GM18870 (cell line): ENCODE measurements at regions not wholly inside any gene's neighbourhood (a gene's known extent, or its start where the extent isn't known, plus 50 kb on each side); places are given as distances from the start of the nearest gene placed in this dataset.

Experiments used
- ATAC-seq: cut with Tn5 transposase; IDR thresholded peaks from one replicate; pipeline ENCODE4 v1.9.1; 2021; ENCODE audit warnings: moderate library complexity; ENCODE audit not compliant: unreplicated experiment

DNA sequence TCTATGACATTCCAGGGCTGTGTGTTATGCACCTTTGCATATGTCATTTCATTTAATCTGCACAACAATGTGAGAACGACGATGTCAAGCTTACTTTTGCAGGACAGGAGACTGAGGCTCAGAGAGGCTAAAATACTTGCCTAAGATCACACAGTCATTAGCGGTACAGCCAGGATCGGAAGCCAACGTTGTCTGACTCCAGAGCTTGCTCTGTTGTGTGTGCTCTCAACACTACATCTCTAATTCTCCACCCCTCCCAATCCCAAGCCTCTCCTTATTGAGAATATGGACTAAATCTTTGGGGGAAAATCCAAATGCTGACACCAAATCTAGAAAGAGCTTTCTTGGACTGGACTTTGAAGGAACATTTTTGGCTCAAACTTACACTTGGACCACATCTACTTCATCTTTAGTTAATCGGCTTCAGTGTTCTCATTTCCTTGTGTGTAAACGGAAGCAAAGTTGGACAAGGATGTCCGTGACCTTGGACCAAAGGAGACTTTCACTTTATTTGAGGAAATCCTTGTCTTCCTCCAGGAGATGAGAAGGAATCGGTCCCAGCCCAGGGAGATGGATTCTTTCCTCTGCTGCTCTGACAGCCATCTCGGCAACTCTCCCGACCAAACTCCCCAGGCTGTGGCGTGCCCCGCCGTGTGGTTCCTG lies 242.4 kb downstream of the LPIN1 start:
- ATAC-seq, result no peak

- no peak for ATAC-seq
Observed at GRCh38 chr2:11989354-11989703, 242.9 kb downstream of the LPIN1 start.

GRCh38 chr2:11990576-11990975 lies 244.1 kb downstream of the LPIN1 start:
- no peak for ATAC-seq

GRCh38 chr2:11993749-11994148 lies 247.3 kb downstream of the LPIN1 start:
- ATAC-seq, result no peak

- no peak for ATAC-seq
Observed at GRCh38 chr2:11995456-11995855, 249.0 kb downstream of the LPIN1 start.

DNA sequence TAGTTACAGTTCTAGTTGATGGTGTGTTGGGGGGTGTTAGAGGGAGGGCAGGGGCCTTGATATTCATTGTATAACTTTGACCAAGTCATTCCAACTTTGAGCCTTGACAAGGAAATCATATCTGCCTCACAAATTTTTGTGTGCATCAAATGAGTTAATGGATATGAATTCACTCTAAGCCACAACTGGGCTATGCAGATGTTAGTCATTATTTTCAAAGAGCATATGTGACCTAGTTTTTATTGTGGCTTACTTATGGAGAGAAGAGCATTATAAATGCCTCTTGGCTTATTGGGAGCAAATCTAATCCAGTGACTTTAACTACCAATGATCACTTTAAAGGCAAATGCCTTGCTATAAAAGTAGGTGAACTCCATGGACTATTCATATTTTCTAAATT lies 250.2 kb downstream of the LPIN1 start:
- no peak for ATAC-seq

GRCh38 chr2:11997142-11997541 lies 250.7 kb downstream of the LPIN1 start:
- ATAC-seq, result no peak

DNA sequence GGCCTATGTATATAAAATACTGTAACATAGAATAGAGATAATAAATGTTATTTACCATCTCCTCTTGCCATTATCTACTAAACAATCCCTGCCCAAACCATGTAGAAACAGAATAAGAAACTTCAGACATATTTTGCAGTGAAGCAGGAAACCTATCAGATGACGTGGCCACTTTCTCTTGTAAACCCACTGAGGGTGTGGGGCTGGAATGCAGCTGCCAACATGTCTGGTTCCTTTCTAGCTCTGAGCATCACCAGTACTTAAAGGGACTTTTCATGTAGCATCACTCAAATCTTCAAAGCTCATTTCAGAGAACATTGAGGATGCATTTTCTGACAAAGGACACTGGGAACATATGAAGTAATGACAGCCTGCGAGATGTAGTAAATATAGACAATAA lies 251.8 kb downstream of the LPIN1 start:
- ATAC-seq, result no peak

DNA sequence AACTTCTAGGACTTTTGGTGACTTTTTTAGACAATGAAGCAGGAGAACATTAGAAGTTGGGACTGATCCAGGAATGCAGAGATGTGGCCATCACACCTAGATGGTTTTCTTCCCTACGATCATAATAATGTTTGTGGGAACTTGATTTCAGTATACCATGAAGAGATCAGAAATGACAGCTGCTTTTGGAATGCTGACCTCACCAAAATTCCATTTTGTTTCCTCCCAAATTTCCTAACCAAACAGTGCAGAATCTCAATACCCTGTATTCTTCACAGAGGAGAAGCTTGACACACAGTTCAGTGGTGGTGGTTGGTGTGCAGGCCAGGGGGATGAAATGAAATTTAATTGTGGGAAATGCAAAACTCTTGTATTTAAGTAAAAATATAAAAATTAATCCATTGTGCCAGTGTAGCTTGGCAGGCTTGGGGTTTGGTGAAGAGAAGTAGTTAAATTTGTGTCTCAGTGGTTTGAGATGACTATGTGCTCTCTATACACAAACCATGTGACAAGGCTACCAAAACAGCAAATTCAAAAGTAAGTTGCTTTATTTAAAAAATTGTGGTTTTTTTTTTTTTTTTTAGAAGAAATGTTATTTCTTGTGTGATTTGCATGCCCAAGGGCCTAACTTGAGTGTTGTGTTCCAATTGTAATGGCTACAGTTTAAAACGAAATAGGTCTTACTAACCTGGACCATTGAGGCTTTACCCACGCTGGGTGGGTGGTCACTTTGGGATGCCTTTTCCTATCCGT lies 252.4 kb downstream of the LPIN1 start:
- no peak for ATAC-seq

GRCh38 chr2:12001621-12002020 lies 255.2 kb downstream of the LPIN1 start:
- ATAC-seq, result no peak

DNA sequence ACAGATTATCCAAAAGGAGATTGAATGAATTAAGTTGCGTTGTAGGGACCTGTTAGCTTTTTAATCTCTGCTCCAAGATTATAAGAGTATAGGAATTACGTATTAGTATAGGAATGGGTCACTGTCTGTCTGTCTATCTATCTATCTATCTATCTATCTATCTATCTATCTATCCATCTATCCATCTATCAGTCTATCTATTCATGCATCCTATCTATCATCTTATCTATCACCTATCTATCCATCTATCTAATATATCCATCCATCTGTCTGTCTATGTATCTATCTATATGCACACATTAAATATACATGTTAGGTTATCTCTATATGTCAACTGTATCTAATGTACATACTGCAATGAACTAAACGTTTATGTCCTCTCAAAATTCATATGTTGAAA lies 255.8 kb downstream of the LPIN1 start:
- ATAC-seq, result no peak

GRCh38 chr2:12004713-12005112 lies 258.3 kb downstream of the LPIN1 start:
- ATAC-seq, result no peak

- ATAC-seq, result peak; percentile 90
Observed at GRCh38 chr2:12005886-12006681, 259.7 kb downstream of the LPIN1 start.

DNA sequence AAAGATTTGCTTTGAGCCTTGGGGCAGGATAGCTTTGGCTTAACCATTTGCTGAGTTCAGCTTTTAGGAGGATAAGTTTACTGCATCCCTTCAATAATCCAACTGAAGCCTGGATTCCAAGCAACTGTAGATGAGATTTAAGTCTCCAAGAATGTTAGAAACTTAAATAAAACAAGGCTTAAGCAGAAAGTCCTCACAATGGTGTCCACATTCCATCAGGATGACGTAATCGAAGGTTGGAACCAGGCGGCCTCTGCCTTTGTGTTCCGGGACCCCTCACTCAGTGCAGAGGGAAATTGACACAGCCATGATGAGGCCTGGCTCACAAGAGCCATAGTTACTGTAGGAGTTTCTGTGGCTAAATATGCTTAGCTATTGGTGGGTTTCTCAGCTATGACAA lies 260.4 kb downstream of the LPIN1 start:
- ATAC-seq, result no peak

DNA sequence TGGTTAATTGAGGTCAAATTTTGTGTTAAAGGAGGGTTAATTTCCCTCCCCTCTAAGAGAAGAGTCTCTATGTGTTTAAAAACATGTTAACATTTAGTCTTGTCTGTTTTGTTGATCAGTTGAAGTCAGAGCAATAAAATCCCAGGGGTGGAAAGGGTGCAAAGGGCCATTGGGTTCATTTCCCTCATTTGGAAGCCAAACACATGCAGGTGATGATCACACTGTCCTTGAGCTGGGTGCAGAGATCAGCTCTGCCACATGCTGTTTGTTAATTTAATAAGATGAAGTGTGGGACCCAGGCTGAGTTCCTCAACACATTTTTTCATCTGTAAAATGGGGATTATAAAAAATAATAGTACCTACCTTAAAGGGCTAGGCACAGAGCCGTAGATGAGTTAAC lies 260.9 kb downstream of the LPIN1 start:
- ATAC-seq, result no peak

- ATAC-seq, result peak; percentile 75
Observed at GRCh38 chr2:12008425-12009061, 262.1 kb downstream of the LPIN1 start.

GRCh38 chr2:12009323-12009905 lies 263.0 kb downstream of the LPIN1 start:
- ATAC-seq, result no peak

- no peak for ATAC-seq
Observed at GRCh38 chr2:12010059-12010458, 263.6 kb downstream of the LPIN1 start.

- ATAC-seq, result no peak
Observed at GRCh38 chr2:12010779-12011178, 264.3 kb downstream of the LPIN1 start.

DNA sequence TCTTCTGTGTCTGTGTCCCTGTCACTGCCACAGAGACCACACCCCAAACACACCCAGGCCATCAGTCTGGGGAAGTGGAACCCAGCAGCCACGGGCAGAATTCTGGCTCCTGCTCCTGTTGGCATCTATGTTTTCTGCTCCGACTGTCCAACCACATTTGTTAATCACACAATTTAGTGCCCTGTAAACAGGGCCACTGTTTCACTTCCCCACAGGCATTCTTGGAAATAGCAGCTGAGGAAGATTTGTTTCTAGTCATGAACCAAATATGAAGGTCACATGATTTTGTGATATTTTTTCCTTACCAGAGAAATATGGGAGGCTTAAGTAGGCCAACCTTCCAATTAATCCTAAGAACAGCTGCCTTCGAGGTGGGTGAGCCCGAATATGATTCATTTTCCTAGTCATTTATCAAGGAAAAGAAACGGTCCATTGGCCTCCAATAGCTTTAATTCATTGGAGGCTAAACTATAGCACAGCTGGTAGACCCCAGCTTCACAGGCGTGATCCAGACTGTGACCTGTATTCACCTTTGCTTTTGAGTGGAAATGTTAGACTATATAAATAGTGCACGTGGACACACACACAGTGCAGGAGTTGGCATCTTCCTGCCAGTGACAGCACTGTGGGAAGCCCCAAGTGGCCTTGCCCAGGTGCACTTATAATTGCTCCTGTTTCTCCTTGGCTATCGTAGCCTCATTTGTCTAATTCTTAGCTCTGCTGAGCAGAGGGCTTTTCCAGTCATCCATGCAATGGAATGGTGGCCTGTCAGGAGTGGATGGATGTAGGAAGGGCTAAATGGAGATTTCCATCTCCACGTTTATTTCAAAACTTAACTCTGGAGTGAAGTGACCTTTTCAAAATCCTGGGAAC lies 267.9 kb downstream of the LPIN1 start:
- ATAC-seq, result no peak
